GM20431 (cell line): ENCODE measurements at regions not wholly inside any gene's neighbourhood (a gene's known extent, or its start where the extent isn't known, plus 50 kb on each side); places are given as distances from the start of the nearest gene placed in this dataset.

Experiments
- in situ Hi-C: fragments of 300-500 bp; cut with MseI, MboI; formaldehyde crosslinking; loops from one replicate; pipeline ENCODE4 v1.15.0; 2020; ENCODE audit warnings: low sequenced_read_pairs; ENCODE audit not compliant: unreplicated experiment

DNA sequence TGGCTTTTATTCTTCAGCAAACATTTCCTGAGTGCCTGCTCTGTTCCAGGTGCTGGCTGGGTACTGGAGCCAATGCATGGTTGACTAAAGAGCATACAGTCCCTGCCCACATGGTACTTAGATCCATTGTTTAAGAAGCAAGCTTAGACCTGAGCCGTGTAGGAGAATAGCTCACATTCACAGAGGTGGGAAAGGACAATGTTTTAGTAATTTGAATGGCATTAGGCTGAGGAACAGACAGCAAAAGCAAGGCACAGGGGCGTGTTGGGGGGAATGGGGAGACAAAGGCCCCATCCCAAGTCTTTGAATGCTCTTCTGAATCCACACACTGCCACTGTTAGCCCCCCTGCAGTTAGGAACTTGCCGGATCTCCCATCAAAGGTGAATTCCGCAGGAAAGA, 388.2 kb upstream of the RGMA start:
- in situ Hi-C loops: no loop called here

DNA sequence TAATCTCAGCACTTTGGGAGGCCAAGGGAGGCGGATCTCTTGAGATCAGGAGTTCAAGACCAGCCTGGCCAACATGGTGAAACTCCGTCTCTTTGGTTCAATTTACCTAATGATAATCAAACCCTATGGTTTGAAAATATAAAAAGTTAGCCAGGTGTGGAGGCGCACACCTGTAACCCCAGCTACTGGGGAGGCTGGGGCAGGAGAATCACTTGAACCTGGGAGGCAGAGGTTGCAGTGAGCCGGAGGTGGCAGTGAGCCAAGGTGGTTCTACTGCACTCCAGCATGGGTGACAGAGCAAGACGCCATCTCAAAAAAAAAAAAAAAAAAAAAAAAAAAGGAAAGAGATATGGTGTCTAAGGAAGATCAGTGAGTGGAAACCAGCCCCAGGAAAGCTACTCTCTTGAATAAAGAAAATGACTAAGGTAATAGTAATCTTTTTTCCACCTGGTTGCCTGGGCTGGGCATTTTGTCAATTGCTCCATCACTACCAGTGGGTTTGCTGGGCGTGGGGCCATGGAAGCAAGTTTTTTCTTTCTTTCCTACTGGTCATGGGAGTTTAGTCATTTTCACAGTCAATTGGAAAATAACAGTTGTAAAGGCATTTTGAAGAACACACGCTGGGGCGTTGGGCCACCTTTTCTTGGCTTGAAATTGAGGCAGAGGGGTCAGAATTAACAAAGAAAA, 387.6 kb upstream of the RGMA start:
- in situ Hi-C loops: no loop called here

GRCh38 chr15:93474728-93475127, 385.7 kb upstream of the RGMA start:
- in situ Hi-C loops: no loop called here

DNA sequence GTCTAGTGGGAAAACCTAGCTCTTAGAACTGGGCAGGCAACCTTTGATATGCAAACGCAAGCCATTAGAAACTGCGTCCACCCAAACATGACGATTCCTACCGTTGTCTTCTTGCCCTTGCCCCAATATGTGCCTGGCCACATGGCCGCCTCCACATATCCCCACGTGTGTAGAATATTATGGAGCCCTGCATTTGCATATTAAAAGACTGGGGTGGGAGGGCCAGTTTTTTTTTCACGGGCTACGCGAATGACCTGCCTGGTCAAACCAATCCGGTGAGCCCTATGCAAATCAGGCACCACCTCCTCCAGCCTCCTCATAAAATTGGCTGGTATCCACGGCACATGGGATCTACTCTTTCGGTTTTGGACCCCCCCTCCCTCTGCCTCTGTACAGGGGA, 381.0 kb upstream of the RGMA start:
- in situ Hi-C loops: no loop called here

DNA sequence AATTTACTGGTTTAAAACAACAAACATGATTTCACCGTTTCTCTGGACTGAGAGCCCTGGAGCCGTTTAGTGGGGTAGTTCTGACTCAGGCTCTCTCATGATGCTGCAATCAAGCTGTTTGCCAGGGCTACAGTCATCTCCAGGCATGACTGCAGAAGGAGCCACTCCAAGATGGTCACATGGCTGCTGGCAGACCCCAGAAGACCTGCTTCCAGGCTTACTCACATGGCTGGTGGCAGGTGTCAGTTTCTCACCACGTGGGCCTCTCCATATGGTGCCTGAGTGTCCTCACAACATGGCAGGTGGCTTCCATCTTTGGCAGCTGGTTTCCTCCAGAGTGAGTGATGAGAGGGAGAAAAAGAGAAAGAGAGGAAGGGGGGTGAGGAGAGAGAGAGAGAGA, 378.3 kb upstream of the RGMA start:
- in situ Hi-C loops: no loop called here

GRCh38 chr15:93466380-93466779, 377.4 kb upstream of the RGMA start:
- in situ Hi-C loops: no loop called here

DNA sequence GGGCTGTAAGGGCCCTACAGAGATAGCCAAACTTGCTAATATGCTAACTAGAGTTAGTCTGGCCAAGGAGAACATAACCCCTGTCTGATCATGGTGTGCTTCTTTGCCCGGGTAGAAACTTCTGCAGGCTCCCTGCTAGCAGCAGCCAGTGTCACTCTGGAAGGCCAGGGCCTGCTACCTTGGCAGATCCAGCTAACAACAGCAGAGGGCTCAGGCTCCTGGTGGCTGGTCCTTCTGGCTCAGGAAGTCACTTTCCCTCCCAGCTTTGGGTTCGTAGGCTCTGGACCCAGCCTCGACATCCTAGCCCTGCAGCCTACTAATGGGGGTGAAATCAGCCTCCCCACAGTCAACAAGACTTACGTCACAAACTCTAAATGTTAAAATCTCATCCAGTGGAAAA, 373.7 kb upstream of the RGMA start:
- in situ Hi-C loops: no loop called here

DNA sequence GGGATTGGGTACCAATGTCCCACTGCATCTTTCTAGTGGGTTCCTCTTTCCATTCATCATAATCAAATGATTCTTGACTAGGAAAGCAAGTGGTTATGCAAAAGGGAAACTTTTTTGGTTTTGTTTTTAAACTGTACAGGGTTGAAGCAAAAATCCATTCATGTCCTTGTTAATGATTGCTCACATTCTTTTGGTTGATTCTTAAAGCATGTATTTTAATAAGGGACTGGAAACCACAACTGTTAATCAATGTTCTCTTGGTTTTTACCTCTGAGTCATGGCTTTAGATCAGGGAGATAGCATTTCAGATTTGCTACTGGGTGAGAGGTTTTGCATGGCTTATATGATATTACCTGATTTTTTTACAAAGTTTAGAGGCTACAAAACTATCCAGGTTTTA, 371.7 kb upstream of the RGMA start:
- in situ Hi-C loops: no loop called here

DNA sequence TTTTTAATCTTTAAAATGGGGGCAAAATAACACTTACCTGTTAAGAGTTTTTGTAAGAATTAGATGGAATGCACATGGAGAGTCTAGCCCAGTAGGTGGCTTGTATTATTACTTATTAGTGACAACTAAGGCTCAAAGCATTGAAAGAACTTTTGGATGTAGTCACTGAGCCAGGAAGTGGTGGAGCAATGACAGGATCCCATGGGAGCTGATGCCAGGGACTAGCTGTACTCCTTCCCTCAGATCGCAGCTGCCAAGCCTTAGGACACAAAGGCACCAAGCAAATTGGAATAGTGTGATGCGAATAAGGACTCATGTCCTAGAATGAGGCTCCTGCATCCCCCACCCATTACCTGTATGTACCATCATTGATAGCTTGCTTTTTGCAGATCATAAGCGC, 370.4 kb upstream of the RGMA start:
- in situ Hi-C loops: no loop called here

- in situ Hi-C loops: no loop called here
Observed at GRCh38 chr15:93458597-93458996, 369.6 kb upstream of the RGMA start.

GRCh38 chr15:93454788-93455187, 365.8 kb upstream of the RGMA start:
- in situ Hi-C loops: no loop called here

GRCh38 chr15:93452537-93453211, 363.7 kb upstream of the RGMA start:
- in situ Hi-C loops: no loop called here

DNA sequence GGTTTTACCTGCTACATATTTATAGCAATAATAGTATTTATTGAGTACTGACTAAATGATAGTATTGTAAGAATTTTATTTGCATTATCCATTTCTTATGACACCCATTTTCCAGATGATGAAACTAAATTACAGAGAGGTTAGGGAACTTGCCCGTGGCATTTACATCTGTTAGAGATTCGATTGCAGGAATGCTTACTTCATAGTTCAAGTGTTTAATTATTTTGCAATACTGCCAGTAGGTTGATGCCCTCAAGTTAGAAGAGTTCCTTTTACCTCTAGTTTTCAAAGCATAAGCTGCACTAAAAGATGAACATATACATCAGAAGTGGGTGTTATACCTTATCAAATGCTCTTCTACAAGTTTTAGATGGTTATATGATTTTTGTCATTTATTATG, 362.8 kb upstream of the RGMA start:
- in situ Hi-C loops: no loop called here

DNA sequence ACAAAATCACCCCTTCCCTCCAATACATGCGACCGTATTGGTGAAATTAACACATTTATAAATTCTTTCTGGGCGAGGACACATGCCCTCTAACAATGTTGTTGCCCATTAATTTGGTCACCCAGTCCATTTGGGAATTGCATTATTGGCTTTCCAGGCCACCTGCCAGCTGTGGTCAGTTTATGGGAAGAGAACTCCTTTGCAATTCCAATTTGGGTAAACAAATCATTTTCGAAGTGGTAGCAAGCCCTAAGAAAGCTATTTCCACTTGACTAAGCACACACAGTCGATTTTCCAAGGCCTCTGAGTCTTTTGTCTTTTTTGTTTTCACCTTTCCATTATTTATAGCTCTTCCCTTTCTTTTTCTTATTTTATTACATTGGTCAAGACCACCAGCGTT, 362.3 kb upstream of the RGMA start:
- in situ Hi-C loops: no loop called here

GRCh38 chr15:93449798-93450197, 360.8 kb upstream of the RGMA start:
- in situ Hi-C loops: no loop called here

DNA sequence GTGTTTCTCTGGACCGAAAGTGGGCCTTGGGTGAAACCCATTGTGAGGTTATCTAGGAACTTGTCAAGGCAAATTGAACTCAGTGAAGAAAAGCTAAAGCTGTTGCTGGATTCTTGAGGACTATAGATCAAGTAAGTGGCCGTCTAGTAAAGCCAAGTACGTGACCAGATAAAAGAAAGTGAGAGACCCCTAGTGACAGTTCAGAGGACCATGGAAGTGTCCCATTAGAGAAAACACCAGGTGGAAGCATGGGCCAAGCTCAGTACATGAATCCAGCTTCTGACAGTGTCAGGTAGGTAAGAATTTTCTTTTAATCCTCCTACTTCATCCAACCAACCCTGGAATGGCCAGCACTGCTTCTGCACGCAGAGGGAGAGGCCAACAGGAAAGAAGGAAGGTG, 349.3 kb upstream of the RGMA start:
- in situ Hi-C loops: no loop called here

DNA sequence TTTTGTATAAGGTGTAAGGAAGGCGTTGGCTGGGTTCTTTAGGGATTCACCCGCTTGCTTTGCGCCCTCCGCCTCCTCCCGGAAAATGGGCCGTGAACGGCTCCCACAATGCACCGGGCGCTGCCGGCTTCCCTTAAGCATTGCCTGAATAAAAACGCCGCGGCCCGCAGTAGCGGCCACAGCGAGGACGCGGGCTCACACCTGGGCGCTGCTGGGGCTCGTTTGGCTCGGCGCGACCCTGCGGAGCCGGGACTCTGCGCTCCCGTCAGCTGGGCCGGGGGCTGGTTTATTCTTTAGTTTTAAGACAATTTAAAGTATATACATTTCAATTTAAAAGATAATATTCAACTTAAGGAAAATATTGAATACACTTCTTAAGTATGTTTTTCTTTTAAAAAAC, 343.5 kb upstream of the RGMA start:
- in situ Hi-C loops: no loop called here

DNA sequence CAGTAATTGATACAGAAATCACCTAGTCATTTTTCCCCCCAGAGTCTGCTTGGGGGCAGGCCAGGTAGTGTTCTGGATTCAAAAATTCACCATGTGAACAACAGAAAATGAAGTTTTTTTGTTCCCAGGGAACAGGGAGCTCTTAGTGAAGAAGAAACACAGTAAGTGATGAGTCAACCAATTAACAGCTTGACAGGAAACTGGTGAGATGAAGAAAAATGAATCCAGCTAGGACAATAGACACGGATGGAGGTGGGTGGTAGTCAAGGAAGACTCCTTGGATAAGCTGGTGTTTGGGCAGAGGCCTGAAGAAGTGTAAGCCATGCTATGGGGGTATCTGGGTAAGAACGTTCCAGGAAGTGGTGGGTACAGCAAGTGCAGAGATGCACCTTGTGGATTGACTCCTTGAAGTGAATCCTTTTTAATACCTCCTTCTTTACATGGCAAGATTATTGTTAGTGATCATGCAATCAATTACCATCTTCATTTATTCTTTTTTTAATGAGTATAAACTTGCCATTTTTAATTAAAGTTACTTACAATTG, 339.9 kb upstream of the RGMA start:
- in situ Hi-C loops: no loop called here

DNA sequence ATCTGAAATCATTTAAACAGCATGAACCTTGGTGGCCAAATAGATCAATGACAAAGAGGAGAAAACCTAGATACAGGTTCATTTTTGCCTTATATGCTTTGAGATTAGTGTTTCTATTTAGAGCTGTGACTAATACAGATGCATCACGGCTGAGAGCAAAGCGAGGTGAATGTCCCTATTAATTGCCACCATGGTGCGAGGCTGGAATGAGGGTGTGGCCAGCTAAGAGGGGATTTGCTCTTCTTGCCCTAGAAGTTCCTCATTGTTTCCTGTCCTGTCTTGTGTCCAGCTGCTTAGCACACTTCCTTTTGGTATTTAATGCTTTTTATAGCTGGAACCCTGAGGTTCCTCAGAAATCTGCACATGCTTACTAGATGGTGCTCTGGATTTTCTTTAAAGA, 339.1 kb upstream of the RGMA start:
- in situ Hi-C loops: no loop called here

- in situ Hi-C loops: no loop called here
Observed at GRCh38 chr15:93424131-93424530, 335.1 kb upstream of the RGMA start.

DNA sequence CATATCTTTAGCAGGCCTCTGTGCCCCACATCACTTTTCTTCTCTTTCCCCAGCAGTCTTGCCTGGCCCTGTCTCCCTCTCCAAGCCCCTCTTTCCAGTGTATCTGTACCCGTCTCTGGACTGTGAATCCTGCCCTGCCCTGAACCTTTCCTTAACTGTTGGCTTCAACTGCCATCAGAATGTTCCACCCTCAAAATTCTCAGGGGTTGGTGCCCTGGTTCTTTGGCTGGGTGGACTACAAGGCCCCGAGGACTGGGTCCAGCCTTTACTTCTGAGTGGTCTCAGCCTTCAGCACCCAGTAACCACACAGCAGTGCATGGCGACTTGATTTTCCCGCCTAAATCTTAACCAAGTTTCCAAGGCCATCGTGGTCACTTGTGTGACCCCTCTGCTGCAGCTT, 333.5 kb upstream of the RGMA start:
- in situ Hi-C loops: no loop called here

- in situ Hi-C loops: no loop called here
Observed at GRCh38 chr15:93420477-93420876, 331.5 kb upstream of the RGMA start.
